BJ (cell line): ENCODE measurements at regions not wholly inside any gene's neighbourhood (a gene's known extent, or its start where the extent isn't known, plus 50 kb on each side); places are given as distances from the start of the nearest gene placed in this dataset.

Source experiments
- CTCF ChIA-PET: fragments of 350-600 bp; formaldehyde crosslinking; extraction: SDS; loops from one replicate; lab custom pipeline; 2021; ENCODE audit warnings: antibody characterized with exemption, inconsistent platforms; lab: Yijun Ruan, JAX
- POLR2A ChIA-PET: fragments of 300-600 bp; sonication (Branson Sonifier 250); formaldehyde crosslinking; extraction: SDS; loops from one replicate; lab custom pipeline; 2021; ENCODE audit warnings: antibody characterized with exemption; lab: Charles Lee
- DNase-seq: peaks from one replicate; pipeline ENCODE4 v3.0.0-alpha.2; 2011; ENCODE audit warnings: low read depth
- H3K27me3 ChIP-seq: 2 replicates; pipeline ENCODE4 v1.6.0; 2011; ENCODE audit warnings: low read length; ENCODE audit not compliant: control insufficient read depth, insufficient read depth
- H3K36me3 ChIP-seq: 2 replicates; pipeline ENCODE4 v1.5.1; 2011; ENCODE audit warnings: low read length; ENCODE audit not compliant: control insufficient read depth, insufficient read depth
- H3K4me3 ChIP-seq: 2 replicates; pipeline ENCODE4 v1.5.1; 2011; ENCODE audit warnings: low read depth, mild to moderate bottlenecking, control low read depth, low read length
- TF ChIP-seq, protein P1 (sequence below): IDR thresholded peaks from 2 replicates; pipeline ENCODE4 v1.5.1; 2011; ENCODE audit warnings: low read depth, mild to moderate bottlenecking, control low read depth, inconsistent platforms, low read length, moderate library complexity; ENCODE audit not compliant: insufficient read depth

DNA sequence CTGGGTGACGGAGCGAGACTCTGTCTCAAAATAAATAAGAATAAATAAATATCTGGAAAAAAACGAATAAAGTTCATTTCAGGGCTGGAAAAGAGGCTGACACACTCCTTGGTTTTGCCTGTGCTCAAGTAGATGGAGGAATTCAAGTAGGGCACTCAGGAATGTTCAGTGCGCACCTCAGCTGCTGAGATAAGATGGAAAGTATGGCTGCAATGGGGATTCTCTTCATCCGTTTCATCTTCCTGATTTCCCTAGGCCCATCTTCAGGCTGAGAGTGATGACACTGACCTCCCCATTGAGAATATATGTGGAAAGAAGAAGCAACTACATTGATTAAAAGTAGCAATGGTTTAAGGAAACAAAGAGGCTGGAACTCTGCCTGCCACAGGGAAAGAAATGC, 130.5 kb upstream of the ZNF644 start:
- TF ChIP-seq, protein P1, sequence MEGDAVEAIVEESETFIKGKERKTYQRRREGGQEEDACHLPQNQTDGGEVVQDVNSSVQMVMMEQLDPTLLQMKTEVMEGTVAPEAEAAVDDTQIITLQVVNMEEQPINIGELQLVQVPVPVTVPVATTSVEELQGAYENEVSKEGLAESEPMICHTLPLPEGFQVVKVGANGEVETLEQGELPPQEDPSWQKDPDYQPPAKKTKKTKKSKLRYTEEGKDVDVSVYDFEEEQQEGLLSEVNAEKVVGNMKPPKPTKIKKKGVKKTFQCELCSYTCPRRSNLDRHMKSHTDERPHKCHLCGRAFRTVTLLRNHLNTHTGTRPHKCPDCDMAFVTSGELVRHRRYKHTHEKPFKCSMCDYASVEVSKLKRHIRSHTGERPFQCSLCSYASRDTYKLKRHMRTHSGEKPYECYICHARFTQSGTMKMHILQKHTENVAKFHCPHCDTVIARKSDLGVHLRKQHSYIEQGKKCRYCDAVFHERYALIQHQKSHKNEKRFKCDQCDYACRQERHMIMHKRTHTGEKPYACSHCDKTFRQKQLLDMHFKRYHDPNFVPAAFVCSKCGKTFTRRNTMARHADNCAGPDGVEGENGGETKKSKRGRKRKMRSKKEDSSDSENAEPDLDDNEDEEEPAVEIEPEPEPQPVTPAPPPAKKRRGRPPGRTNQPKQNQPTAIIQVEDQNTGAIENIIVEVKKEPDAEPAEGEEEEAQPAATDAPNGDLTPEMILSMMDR: no peak
- POLR2A ChIA-PET: no interaction called here
- CTCF ChIA-PET: interaction anchor here (0.6 to 4.3 kb wide), 2 partner anchors 13 to 923 kb away, joined by 3 to 23 read pairs; no protein-coding TSS in a partner anchor
- no peaks in the 10 kb centered on the region for H3K36me3 ChIP-seq
- DNase-seq: no peak
- H3K27me3 ChIP-seq: no peaks in the 10 kb centered on the region; the same call in 1 of the 2 replicates
- no peak overlapping the region for H3K4me3 ChIP-seq

DNA sequence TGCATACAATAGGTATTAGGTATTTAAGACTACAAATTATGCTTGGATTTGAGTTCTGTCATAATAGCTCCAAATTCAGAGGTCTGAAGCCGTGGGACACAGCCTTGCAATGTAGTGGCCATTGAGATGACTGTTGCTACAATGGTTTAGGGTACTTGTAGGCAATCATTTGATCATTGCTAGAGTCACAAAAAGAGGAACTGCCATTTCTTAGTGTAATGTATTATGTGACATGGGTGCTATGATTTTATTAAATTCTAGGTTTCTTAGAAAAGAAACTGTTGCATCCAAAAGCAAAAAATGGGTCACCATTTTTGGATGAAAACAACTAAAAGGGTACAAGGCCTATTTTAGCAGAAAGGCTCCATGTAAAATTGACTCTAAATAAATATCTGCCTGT, 129.9 kb upstream of the ZNF644 start:
- TF ChIP-seq, protein P1: no peak
- Histone ChIP-seq H3K27me3 (no peaks in the 10 kb centered on the region), H3K4me3 (no peak overlapping the region), H3K36me3 (no peaks in the 10 kb centered on the region)
- DNase-seq: no peak
- ChIA-PET CTCF (interaction anchor here (0.6 kb wide), 1 partner anchor 923 kb away, joined by 3 read pairs; no protein-coding TSS in a partner anchor), POLR2A (no interaction called here)

- Histone ChIP-seq H3K27me3 (no peaks in the 10 kb centered on the region), H3K36me3 (no peaks in the 10 kb centered on the region), H3K4me3 (no peak overlapping the region)
- CTCF ChIA-PET: interaction anchor here (2.4 kb wide), 1 partner anchor 17 kb away, joined by 10 read pairs; no protein-coding TSS in a partner anchor
- POLR2A ChIA-PET: no interaction called here
- no peak for DNase-seq
- TF ChIP-seq, protein P1: no peak
Observed at GRCh38 chr1:91148641-91149069, 126.8 kb upstream of the ZNF644 start.

DNA sequence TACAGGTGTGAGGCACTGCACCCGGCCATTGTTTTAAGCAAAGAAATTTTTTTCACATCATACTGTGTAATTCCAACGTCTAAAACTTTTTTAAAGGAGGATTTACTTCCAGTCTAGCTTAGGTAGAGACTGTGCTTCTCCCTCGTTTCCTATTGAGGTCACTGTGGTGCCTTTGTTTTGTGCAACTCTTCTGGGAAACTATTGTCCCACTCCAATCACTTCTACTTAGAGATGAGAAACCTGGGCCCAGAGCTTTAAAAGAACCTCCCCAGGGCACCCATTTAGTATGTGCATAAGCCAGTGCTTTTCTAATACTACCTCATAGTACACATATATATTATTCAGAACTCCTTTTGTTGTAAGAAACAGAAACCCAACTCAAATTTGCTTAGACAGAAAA, 120.0 kb upstream of the ZNF644 start:
- ChIA-PET POLR2A (no interaction called here), CTCF (interaction anchor here (1.3 kb wide), 1 partner anchor 24 kb away, joined by 4 read pairs; no protein-coding TSS in a partner anchor)
- Histone ChIP-seq H3K36me3 (no peaks in the 10 kb centered on the region), H3K27me3 (no peaks in the 10 kb centered on the region), H3K4me3 (no peak overlapping the region)
- TF ChIP-seq, protein P1: no peak
- DNase-seq: no peak

- no peaks in the 10 kb centered on the region for H3K27me3 ChIP-seq
- CTCF ChIA-PET: interaction anchor here (0.7 kb wide), 1 partner anchor 27 kb away, joined by 3 read pairs; no protein-coding TSS in a partner anchor
- TF ChIP-seq, protein P1: no peak
- H3K4me3 ChIP-seq: no peak overlapping the region
- H3K36me3 ChIP-seq: no peaks in the 10 kb centered on the region
- no peak for DNase-seq
- POLR2A ChIA-PET: no interaction called here
Observed at GRCh38 chr1:91138959-91139358, 117.1 kb upstream of the ZNF644 start.
